Ishikawa (cell line): ENCODE measurements at regions not wholly inside any gene's neighbourhood (a gene's known extent, or its start where the extent isn't known, plus 50 kb on each side); places are given as distances from the start of the nearest gene placed in this dataset.

ENCODE experiments used
- CEBPB ChIP-seq: IDR thresholded peaks from 2 replicates; pipeline ENCODE4 v1.6.1; 2012
- CREB1 ChIP-seq: IDR thresholded peaks from 2 replicates; pipeline ENCODE4 v1.6.1; 2012; ENCODE audit warnings: low read depth
- EGR1 ChIP-seq: IDR thresholded peaks from 2 replicates; pipeline ENCODE4 v1.6.1; 2012
- EP300 ChIP-seq: IDR thresholded peaks from 2 replicates; pipeline ENCODE4 v1.6.1; 2012; ENCODE audit warnings: borderline replicate concordance
- FOXM1 ChIP-seq: IDR thresholded peaks from 2 replicates; pipeline ENCODE4 v1.6.1; 2012; ENCODE audit warnings: low read depth, borderline replicate concordance
- NFIC ChIP-seq: IDR thresholded peaks from 2 replicates; pipeline ENCODE4 v1.6.1; 2012
- RAD21 ChIP-seq: IDR thresholded peaks from 2 replicates; pipeline ENCODE4 v1.6.1; 2012; ENCODE audit warnings: low read depth
- TAF1 ChIP-seq: IDR thresholded peaks from 2 replicates; pipeline ENCODE4 v1.6.1; 2012; ENCODE audit warnings: low read depth, mild to moderate bottlenecking
- TCF12 ChIP-seq: IDR thresholded peaks from 2 replicates; pipeline ENCODE4 v1.6.1; 2012; ENCODE audit warnings: low read depth
- YY1 ChIP-seq: IDR thresholded peaks from 2 replicates; pipeline ENCODE4 v1.6.1; 2012; ENCODE audit warnings: low read depth
- ZBTB7A ChIP-seq: IDR thresholded peaks from 2 replicates; pipeline ENCODE4 v1.6.1; 2012; ENCODE audit warnings: low read depth
- TF ChIP-seq, protein P1 (sequence below): IDR thresholded peaks from 2 replicates; pipeline ENCODE4 v1.6.1; 2012
- TF ChIP-seq, protein P2 (sequence below): IDR thresholded peaks from 2 replicates; pipeline ENCODE4 v1.6.1; 2012

DNA sequence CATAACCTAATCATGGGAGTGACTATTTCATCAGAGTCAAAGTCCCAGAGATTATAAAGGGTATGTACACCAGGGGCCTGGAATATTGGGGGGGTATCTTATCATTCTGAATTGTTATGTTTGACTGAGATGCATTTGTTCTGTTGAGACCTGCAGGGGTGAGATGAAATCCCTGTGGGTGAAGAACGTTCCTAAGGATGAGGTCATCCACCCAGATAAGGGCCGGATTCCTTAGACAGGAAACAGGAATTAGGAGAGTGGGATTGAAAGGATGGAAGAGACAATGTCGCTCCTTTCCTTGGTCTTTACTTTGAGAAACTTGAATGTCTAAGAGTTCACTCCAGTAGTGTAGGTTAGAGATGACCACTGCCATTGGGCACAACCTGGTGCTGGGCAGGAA lies 54.7 kb downstream of the GAS1 start:
- no peak for TF ChIP-seq RAD21
- no peak for TF ChIP-seq YY1
- TF ChIP-seq, protein P1, sequence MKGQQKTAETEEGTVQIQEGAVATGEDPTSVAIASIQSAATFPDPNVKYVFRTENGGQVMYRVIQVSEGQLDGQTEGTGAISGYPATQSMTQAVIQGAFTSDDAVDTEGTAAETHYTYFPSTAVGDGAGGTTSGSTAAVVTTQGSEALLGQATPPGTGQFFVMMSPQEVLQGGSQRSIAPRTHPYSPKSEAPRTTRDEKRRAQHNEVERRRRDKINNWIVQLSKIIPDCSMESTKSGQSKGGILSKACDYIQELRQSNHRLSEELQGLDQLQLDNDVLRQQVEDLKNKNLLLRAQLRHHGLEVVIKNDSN, result no peak
- TF ChIP-seq EGR1, result no peak
- no peak for TF ChIP-seq NFIC
- no peak for TF ChIP-seq TCF12
- TF ChIP-seq CEBPB, result no peak
- no peak for TF ChIP-seq TAF1
- no peak for TF ChIP-seq FOXM1
- TF ChIP-seq EP300, result no peak
- TF ChIP-seq, protein P2, sequence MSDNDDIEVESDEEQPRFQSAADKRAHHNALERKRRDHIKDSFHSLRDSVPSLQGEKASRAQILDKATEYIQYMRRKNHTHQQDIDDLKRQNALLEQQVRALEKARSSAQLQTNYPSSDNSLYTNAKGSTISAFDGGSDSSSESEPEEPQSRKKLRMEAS, result no peak
- TF ChIP-seq ZBTB7A, result no peak
- no peak for TF ChIP-seq CREB1
